Stomach (tissue), 4 donors: ENCODE measurements at regions not wholly inside any gene's neighbourhood (a gene's known extent, or its start where the extent isn't known, plus 50 kb on each side); places are given as distances from the start of the nearest gene placed in this dataset.

Experiments used
- CTCF ChIP-seq, 7 experiments: fragments of 450-650 bp in 4 of 7; fragments of 200-600 bp in 3 of 7; sonication (generic) in 3 of 7; IDR thresholded peaks; one replicate each; pipeline ENCODE4 v1.5.1; 2016 to 2019; ENCODE audit warnings: antibody characterized with exemption in 7 of 7, control low read depth in 2 of 7, mild to moderate bottlenecking in 1 of 7
- EP300 ChIP-seq: sonication (generic); formaldehyde crosslinking; IDR thresholded peaks from one replicate; pipeline ENCODE4 v1.6.1; 2017; ENCODE audit warnings: antibody characterized with exemption
- POLR2A ChIP-seq, 4 donors: fragments of 450-650 bp; IDR thresholded peaks; one replicate each; pipeline ENCODE4 v1.6.1; 2016; ENCODE audit warnings: antibody characterized with exemption in 4 of 4, control low read depth in 2 of 4, mild to moderate bottlenecking in 1 of 4, moderate library complexity in 1 of 4
- POLR2AphosphoS5 ChIP-seq, 3 donors: sonication (generic); formaldehyde crosslinking; IDR thresholded peaks; one replicate each; pipeline ENCODE4 v1.6.1; 2016; ENCODE audit warnings: antibody characterized with exemption in 3 of 3

DNA sequence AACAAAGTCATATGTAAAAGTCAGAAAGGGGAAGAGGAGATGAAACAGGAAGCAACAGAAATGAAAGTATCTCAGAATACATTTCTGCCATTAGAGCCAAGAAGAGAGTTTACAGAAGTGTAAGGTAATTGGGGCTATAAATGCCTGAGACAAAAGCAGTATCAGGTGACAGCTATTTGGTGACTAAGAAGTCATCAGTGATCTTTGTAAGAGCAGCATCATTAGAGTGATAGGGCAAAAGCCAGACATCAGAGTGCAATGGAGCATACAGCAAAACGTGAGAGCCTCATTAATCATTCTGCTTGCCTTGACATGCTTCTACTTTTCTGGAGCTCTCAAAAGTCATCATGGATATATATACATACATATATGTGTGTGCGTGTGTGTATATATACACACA, 804.7 kb upstream of the PIK3C3 start:
- TF ChIP-seq POLR2A (IDR thresholded peaks at IDR 0.05): no peak
- no peak for TF ChIP-seq CTCF (IDR thresholded peaks at IDR 0.05)
- no peak for TF ChIP-seq EP300
- no peak for TF ChIP-seq POLR2AphosphoS5 (IDR thresholded peaks at IDR 0.05)
